Muscle of leg (tissue), 3 donors: ENCODE measurements at regions not wholly inside any gene's neighbourhood (a gene's known extent, or its start where the extent isn't known, plus 50 kb on each side); places are given as distances from the start of the nearest gene placed in this dataset.
A peak's percentile ranks its signal among the peaks of the same experiment; 100 is the strongest.

Source experiments
- DNase-seq: peaks from one replicate; pipeline ENCODE4 v3.0.0; 2013
- H3K27ac ChIP-seq: one replicate; pipeline ENCODE4 v1.5.1; 2013; ENCODE audit warnings: mild to moderate bottlenecking, low read length, control low read depth
- H3K27me3 ChIP-seq: one replicate; pipeline ENCODE4 v1.6.1; 2013; ENCODE audit warnings: low read length; ENCODE audit not compliant: control insufficient read depth, insufficient read depth
- H3K36me3 ChIP-seq: one replicate; pipeline ENCODE4 v1.6.1; 2013; ENCODE audit warnings: low read length; ENCODE audit not compliant: control insufficient read depth, insufficient read depth
- H3K4me1 ChIP-seq: one replicate; pipeline ENCODE4 v1.6.1; 2013; ENCODE audit warnings: low read length; ENCODE audit not compliant: control insufficient read depth, insufficient read depth
- H3K4me3 ChIP-seq: one replicate; pipeline ENCODE4 v1.5.1; 2013; ENCODE audit warnings: low read length, control low read depth
- H3K9me3 ChIP-seq: replicated peaks from 2 replicates; pipeline ENCODE4 v1.6.1; 2013; ENCODE audit warnings: low read depth, low read length; ENCODE audit not compliant: control insufficient read depth
- WGBS: methylation state at CpG from one replicate; pipeline ENCODE4 v1.1.5; 2013; ENCODE audit warnings: missing lambda C conversion rate; ENCODE audit not compliant: insufficient coverage; 5-methylcytosine and 5-hydroxymethylcytosine counted together

DNA sequence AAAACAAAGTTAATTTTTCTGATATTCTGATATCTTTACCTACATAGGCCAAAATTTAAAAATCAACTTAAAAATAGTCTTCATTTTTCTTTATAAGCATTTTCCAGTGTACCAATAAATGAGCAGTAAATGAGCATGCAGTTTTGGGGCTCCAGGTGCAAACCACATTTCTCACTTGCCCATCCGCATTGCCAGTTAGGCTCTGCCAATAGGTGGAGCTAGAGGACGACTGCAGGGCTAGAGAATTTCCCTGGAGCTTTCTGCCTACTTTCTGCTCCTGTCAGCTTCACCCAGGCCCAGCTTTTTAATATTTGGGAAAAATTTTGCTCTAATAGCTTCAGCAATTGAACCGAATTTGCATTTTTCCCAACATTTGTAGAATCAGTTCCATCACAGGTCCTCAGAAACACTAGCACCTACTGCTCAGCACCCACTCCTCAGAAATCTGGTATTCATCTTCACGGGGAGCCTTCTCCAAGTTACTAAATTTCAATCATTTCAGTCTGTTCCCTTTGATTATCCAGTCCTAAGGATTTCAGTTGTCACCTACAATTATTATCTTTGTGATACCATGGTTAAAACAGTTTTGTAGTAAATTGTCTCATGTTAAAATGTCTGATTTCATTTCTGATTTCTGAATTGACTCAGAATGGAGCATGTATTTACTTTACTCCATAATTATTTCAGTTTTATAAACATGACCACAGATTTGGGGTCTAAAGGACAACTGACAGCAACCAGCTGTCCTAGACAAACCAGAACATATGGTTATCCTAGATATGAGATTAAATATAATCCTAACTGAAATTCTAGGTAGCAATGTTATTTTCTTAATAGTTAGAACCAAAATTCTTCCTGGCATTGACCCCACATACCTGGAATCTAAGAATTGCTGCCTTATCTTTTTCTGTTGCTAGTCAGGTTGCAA lies 104.6 kb upstream of the FAM174A start:
- Histone ChIP-seq H3K4me1 (no peaks in the 10 kb centered on the region), H3K4me3 (no peak overlapping the region), H3K27ac (no peak overlapping the region), H3K9me3 (peaks cover 2% of the 10 kb centered on the region), H3K36me3 (no peaks in the 10 kb centered on the region), H3K27me3 (no peaks in the 10 kb centered on the region)
- WGBS, result 31% methylated on average over 3 of the region's 4 CpGs
- DNase-seq, result peak; percentile 40

DNA sequence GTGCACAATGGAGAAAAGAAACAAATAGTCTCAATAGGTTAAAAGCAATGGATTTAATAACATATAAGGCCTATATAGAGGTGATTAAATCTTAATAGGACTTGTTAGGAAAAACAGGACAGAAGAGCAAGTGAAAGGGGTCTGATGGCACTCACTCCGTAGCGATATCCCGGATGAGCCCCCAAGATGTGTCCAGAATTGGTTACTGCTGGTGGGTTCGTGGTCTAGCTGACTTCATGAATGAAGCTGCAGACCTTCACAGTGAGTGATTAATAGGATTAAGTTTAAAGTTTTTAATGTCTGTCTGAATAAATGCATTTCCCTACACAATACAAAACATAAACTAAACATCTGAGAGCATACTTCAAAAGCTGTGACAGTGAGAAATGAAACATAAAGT lies 110.4 kb upstream of the FAM174A start:
- Histone ChIP-seq H3K9me3 (peaks cover 18% of the 10 kb centered on the region), H3K4me3 (no peak overlapping the region), H3K4me1 (no peaks in the 10 kb centered on the region), H3K27ac (no peak overlapping the region), H3K27me3 (no peaks in the 10 kb centered on the region), H3K36me3 (no peaks in the 10 kb centered on the region)
- 100% methylated on average over 3 of the region's 4 CpGs for WGBS
- DNase-seq, result no peak

DNA sequence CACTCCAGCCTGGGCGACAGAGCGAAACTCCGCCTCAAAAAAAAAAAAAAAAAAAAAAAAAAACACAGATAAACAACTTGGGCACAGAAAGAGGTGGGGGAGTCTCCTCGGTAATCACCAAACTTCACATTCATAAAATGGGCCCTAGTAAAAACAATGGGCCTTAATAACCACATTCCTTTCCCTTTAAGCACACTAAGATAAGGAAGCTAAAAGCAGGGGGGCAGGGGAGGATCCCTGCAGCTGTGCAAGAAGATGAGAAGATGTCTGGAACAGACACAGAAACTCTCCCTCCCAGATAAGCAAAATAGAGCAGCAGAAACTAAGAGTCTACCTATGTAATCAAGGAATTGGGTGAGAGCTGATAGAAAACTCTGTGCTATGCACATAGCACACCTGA lies 111.2 kb upstream of the FAM174A start:
- no peak for DNase-seq
- Histone ChIP-seq H3K36me3 (no peaks in the 10 kb centered on the region), H3K27me3 (no peaks in the 10 kb centered on the region), H3K4me1 (no peaks in the 10 kb centered on the region), H3K4me3 (no peak overlapping the region), H3K9me3 (peaks cover 18% of the 10 kb centered on the region), H3K27ac (no peak overlapping the region)
- no CpG with 5 or more reads among the region's 4 CpGs for WGBS

DNA sequence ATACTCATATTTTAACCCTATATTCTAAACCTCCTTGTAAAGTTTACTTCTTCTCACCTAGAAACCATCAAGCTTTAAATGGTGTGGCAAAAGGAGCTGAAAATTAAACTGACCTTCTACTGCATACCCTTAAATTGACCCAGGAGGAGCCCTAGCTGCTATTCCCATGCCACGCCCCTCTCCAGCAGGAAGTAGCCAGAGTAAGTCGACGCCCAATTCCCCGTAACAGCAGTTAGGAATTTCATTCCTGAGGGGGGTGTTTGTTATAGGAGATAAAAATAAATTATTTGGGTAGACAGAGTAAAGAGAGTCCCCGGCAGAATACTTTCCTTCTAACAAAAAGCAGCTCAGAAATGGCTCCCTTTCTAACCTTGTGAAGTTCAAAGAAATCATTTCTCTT lies 111.8 kb upstream of the FAM174A start:
- H3K9me3 ChIP-seq, result peaks cover 18% of the 10 kb centered on the region
- H3K36me3 ChIP-seq, result no peaks in the 10 kb centered on the region
- no peak overlapping the region for H3K27ac ChIP-seq
- WGBS, result no CpG with 5 or more reads among the region's 5 CpGs
- no peaks in the 10 kb centered on the region for H3K27me3 ChIP-seq
- no peak for DNase-seq
- H3K4me3 ChIP-seq, result no peak overlapping the region
- H3K4me1 ChIP-seq, result no peaks in the 10 kb centered on the region

DNA sequence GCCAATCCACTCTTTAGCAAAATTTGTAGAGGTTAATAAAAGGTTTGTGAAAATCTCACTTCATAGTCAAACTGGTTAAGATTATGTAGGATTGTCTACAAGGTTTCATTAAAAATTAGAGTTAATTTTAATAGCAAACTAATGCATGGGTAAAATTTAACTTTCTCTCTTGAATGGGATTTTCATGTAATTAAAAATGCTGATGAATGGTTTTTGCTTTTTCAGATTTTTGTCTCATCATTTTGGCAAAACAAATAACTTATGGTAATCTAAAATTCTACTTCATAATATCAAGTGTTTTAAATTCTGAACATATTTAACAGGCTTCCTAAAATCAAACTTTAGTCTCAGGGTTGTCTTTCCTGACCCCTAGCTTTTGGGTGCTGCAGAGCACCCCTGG lies 113.8 kb upstream of the FAM174A start:
- DNase-seq, result no peak
- Histone ChIP-seq H3K27me3 (no peaks in the 10 kb centered on the region), H3K4me3 (no peak overlapping the region), H3K4me1 (no peaks in the 10 kb centered on the region), H3K36me3 (no peaks in the 10 kb centered on the region), H3K27ac (no peak overlapping the region), H3K9me3 (peaks cover 18% of the 10 kb centered on the region)

DNA sequence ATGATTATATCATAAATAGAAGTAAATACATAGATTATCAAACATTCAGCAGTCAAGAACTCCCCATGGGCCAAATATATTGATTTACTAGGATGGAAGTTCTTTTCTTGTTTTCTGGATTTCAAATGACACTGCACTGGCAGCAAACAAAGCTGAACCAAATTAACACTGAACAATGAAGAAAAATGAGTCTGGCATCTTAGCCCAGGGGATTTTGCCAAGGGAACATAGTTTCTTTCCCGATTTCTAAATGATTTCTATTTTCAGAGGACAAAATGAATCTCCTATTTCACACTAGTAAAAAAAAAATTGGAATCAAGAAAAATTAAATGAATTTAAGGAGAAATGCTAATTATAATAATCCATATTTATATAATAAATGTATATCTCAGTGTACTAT lies 116.9 kb upstream of the FAM174A start:
- Histone ChIP-seq H3K4me1 (no peaks in the 10 kb centered on the region), H3K4me3 (no peak overlapping the region), H3K36me3 (no peaks in the 10 kb centered on the region), H3K27ac (no peak overlapping the region), H3K9me3 (no peaks in the 10 kb centered on the region), H3K27me3 (no peaks in the 10 kb centered on the region)
- WGBS, result no CpG with 5 or more reads among the region's 1 CpG
- DNase-seq, result no peak

DNA sequence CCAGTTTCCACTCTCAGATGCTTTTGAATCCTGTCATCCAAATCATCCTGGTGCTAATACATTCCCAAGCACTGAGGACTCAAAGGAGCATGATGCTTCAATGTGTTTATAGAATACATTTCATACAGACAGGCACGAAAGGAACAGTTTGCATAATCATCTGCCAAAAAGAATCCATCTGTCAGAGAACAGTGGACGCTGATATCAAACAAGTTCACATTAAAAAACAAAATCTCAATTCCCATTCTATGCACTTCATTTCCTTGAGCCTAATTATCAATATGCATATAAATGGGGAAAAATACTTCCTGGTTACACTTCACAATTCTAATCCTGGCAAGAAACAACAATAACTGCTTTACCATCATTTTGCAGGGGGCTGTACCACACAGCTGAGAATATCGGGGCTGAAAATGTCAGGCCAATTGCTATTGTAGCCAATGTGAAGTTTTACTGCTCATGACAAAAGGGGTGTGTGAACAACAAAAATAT lies 125.5 kb upstream of the FAM174A start:
- Histone ChIP-seq H3K4me3 (no peak overlapping the region), H3K27me3 (no peaks in the 10 kb centered on the region), H3K27ac (no peak overlapping the region), H3K36me3 (no peaks in the 10 kb centered on the region), H3K4me1 (no peaks in the 10 kb centered on the region), H3K9me3 (no peaks in the 10 kb centered on the region)
- DNase-seq, result peak; percentile 27
- WGBS, result no CpG with 5 or more reads among the region's 3 CpGs

DNA sequence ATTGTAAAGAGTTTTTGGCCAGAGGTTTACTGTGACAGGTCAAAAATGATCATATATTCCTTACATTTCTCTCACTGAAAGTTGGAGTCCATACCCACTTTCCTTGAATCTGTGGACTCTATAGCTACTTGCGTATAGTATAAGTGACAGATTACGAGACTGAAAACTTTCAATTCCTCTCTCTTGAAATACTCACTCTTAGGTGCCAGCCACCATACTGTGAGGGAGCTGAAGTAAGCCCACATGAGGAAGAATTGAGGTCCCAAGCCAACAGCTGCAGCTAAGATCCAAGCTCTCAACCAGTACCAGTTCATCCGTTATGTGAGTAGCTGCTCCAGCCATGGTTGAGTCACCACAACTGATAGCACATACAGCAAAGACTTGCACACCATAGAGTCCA lies 128.1 kb upstream of the FAM174A start:
- no peak for DNase-seq
- 100% methylated on average over 1 of the region's 3 CpGs for WGBS
- Histone ChIP-seq H3K4me1 (no peaks in the 10 kb centered on the region), H3K4me3 (no peak overlapping the region), H3K36me3 (no peaks in the 10 kb centered on the region), H3K27me3 (no peaks in the 10 kb centered on the region), H3K9me3 (no peaks in the 10 kb centered on the region), H3K27ac (no peak overlapping the region)

DNA sequence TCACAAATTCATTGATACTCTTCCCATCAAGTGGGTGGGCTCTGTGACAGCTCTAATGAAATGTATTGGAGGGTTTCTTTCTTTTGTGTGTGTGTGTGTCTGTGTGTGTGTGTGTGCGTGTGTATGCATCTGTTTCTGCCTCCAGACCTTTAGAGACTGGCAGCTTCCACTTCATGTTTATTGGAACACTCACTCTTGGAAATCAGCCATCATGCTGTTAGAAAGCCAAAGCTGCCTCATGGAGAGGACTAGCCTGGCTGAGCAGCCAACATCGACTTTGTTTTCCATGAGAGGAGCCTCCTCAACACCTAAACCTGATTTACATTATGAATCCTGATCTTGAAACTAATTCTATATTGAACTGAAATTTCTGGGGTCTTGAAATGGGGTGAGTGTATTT lies 128.5 kb upstream of the FAM174A start:
- DNase-seq, result peak; percentile 58
- Histone ChIP-seq H3K27me3 (no peaks in the 10 kb centered on the region), H3K4me1 (no peaks in the 10 kb centered on the region), H3K4me3 (no peak overlapping the region), H3K9me3 (no peaks in the 10 kb centered on the region), H3K27ac (no peak overlapping the region), H3K36me3 (no peaks in the 10 kb centered on the region)
- WGBS, result no CpG with 5 or more reads among the region's 2 CpGs

DNA sequence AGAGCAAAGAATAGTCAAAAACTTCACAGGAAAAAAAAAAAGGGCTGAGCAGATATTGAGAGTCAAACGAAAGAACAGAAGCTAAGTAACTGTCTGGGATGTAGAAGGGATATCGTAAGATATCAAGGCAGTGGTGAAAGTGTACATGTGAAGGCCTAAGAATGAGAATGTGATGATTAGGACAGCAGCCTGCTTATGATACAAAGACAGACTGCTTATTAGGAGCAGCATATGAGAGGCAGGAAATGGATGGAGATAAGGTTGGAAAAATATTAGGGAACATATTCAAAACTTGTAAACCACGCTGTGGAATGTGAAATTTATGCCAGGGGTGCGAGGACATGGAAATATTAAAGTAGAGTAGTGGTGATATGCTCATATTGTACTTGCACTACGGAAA lies 133.1 kb upstream of the FAM174A start:
- H3K4me1 ChIP-seq, result no peaks in the 10 kb centered on the region
- H3K4me3 ChIP-seq, result no peak overlapping the region
- H3K27me3 ChIP-seq, result no peaks in the 10 kb centered on the region
- H3K9me3 ChIP-seq, result no peaks in the 10 kb centered on the region
- no peak overlapping the region for H3K27ac ChIP-seq
- 74% methylated on average over 3 of the region's 5 CpGs for WGBS
- H3K36me3 ChIP-seq, result no peaks in the 10 kb centered on the region
- DNase-seq, result no peak

DNA sequence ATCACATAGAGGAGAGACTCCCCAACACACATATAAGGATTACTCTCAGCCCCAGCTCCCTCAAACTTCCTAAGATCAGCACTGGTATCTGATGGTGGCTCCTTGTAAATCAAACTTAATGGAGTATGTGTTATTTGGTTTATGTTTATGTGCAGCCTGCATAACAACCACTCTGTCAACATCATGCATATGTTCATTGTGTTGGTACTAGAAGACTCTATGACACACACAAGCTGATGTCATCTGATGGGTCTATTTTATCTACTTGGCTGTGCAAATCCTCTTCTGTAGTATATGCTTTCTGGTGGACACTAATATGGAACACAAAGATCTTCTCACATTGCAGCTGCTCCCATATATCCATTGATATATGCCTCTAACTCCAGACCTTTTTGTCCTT lies 134.0 kb upstream of the FAM174A start:
- Histone ChIP-seq H3K27me3 (no peaks in the 10 kb centered on the region), H3K9me3 (no peaks in the 10 kb centered on the region), H3K36me3 (no peaks in the 10 kb centered on the region), H3K27ac (no peak overlapping the region), H3K4me3 (no peak overlapping the region), H3K4me1 (no peaks in the 10 kb centered on the region)
- DNase-seq, result no peak
